HFFc6 (cell line): ENCODE measurements at regions not wholly inside any gene's neighbourhood (a gene's known extent, or its start where the extent isn't known, plus 50 kb on each side); places are given as distances from the start of the nearest gene placed in this dataset.

Source experiments
- DNase-seq: peaks from one replicate; pipeline ENCODE4 v3.0.0-alpha.2; 2018
- H3K27ac Mint-ChIP-seq: 2 replicates; pipeline ENCODE4 v1.8.0; 2020; ENCODE audit warnings: mild to moderate bottlenecking, mixed read lengths
- H3K27me3 Mint-ChIP-seq: 2 replicates; pipeline ENCODE4 v1.8.0; 2021; ENCODE audit warnings: mild to moderate bottlenecking, moderate library complexity, mixed read lengths; ENCODE audit not compliant: insufficient read depth
- H3K36me3 Mint-ChIP-seq: 2 replicates; pipeline ENCODE4 v1.8.0; 2021; ENCODE audit warnings: low read depth, mixed read lengths
- H3K4me1 Mint-ChIP-seq: 2 replicates; pipeline ENCODE4 v1.8.0; 2020; ENCODE audit warnings: low read depth, mixed read lengths
- H3K4me3 Mint-ChIP-seq: 2 replicates; pipeline ENCODE4 v1.8.0; 2020; ENCODE audit warnings: mild to moderate bottlenecking, moderate library complexity, mixed read lengths
- H3K9me3 Mint-ChIP-seq: 2 replicates; pipeline ENCODE4 v1.8.0; 2020; ENCODE audit warnings: mild to moderate bottlenecking, mixed read lengths
- CTCF ChIP-seq: fragments of 200-600 bp; sonication (generic); IDR thresholded peaks from 2 replicates; pipeline ENCODE4 v1.5.0; 2021; ENCODE audit warnings: antibody characterized with exemption, mild to moderate bottlenecking

- Mint-ChIP-seq H3K9me3 (no peaks in the 10 kb centered on the region), H3K4me3 (peak overlapping the region; percentile 15; the same call in 1 of the 2 replicates), H3K4me1 (peaks cover 59% of the 10 kb centered on the region), H3K36me3 (no peaks in the 10 kb centered on the region), H3K27ac (no peak overlapping the region), H3K27me3 (no peaks in the 10 kb centered on the region)
- no peak for DNase-seq
- TF ChIP-seq CTCF, result no peak
These were observed 160.8 kb downstream of the NTMT2 start for GRCh38 chr1:170306513-170306910.

GRCh38 chr1:170306948-170307347, 161.2 kb downstream of the NTMT2 start:
- H3K27me3 Mint-ChIP-seq, result no peaks in the 10 kb centered on the region
- H3K4me1 Mint-ChIP-seq, result peaks cover 63% of the 10 kb centered on the region
- no peak for TF ChIP-seq CTCF
- H3K27ac Mint-ChIP-seq, result peak overlapping the region; percentile 34
- no peak overlapping the region for H3K4me3 Mint-ChIP-seq
- H3K9me3 Mint-ChIP-seq, result no peaks in the 10 kb centered on the region
- no peak for DNase-seq
- H3K36me3 Mint-ChIP-seq, result no peaks in the 10 kb centered on the region

- Mint-ChIP-seq H3K27me3 (no peaks in the 10 kb centered on the region), H3K4me3 (no peak overlapping the region), H3K36me3 (no peaks in the 10 kb centered on the region), H3K27ac (peak overlapping the region; percentile 34), H3K9me3 (no peaks in the 10 kb centered on the region), H3K4me1 (peaks cover 63% of the 10 kb centered on the region)
- no peak for TF ChIP-seq CTCF
- peak; percentile 5 for DNase-seq
These were observed 161.7 kb downstream of the NTMT2 start for GRCh38 chr1:170307426-170307825.

GRCh38 chr1:170309389-170310013, 163.7 kb downstream of the NTMT2 start:
- H3K36me3 Mint-ChIP-seq, result no peaks in the 10 kb centered on the region
- no peaks in the 10 kb centered on the region for H3K9me3 Mint-ChIP-seq
- peak; percentile 90 for DNase-seq
- peaks cover 72% of the 10 kb centered on the region for H3K4me1 Mint-ChIP-seq
- TF ChIP-seq CTCF, result no peak
- H3K4me3 Mint-ChIP-seq, result peak overlapping the region; percentile 76
- peak overlapping the region; percentile 94 for H3K27ac Mint-ChIP-seq
- no peaks in the 10 kb centered on the region for H3K27me3 Mint-ChIP-seq

GRCh38 chr1:170310014-170310405, 164.3 kb downstream of the NTMT2 start:
- Mint-ChIP-seq H3K27me3 (no peaks in the 10 kb centered on the region), H3K9me3 (no peaks in the 10 kb centered on the region), H3K36me3 (no peaks in the 10 kb centered on the region), H3K4me1 (peaks cover 72% of the 10 kb centered on the region), H3K27ac (peak overlapping the region; percentile 94), H3K4me3 (peak overlapping the region; percentile 76; the same call in 1 of the 2 replicates)
- DNase-seq, result no peak
- no peak for TF ChIP-seq CTCF
